Fibroblast of lung (primary cell): ENCODE measurements at regions not wholly inside any gene's neighbourhood (a gene's known extent, or its start where the extent isn't known, plus 50 kb on each side); places are given as distances from the start of the nearest gene placed in this dataset.

Source experiments
- EZH2 ChIP-seq: IDR thresholded peaks from 2 replicates; pipeline ENCODE4 v1.5.1; 2012; ENCODE audit warnings: low read length, control low read depth, mild to moderate bottlenecking; ENCODE audit errors: missing control alignments
- TF ChIP-seq, protein P1 (sequence below), 2 donors: IDR thresholded peaks in 1 of 2; conservative IDR thresholded peaks in 1 of 2; 1 replicate in 1 of 2; 2 replicates in 1 of 2; pipeline ENCODE4 v1.5.1; 2011 to 2012; ENCODE audit warnings: low read length in 2 of 2, control low read depth in 1 of 2, inconsistent platforms in 1 of 2, low read depth in 1 of 2, mild to moderate bottlenecking in 1 of 2

DNA sequence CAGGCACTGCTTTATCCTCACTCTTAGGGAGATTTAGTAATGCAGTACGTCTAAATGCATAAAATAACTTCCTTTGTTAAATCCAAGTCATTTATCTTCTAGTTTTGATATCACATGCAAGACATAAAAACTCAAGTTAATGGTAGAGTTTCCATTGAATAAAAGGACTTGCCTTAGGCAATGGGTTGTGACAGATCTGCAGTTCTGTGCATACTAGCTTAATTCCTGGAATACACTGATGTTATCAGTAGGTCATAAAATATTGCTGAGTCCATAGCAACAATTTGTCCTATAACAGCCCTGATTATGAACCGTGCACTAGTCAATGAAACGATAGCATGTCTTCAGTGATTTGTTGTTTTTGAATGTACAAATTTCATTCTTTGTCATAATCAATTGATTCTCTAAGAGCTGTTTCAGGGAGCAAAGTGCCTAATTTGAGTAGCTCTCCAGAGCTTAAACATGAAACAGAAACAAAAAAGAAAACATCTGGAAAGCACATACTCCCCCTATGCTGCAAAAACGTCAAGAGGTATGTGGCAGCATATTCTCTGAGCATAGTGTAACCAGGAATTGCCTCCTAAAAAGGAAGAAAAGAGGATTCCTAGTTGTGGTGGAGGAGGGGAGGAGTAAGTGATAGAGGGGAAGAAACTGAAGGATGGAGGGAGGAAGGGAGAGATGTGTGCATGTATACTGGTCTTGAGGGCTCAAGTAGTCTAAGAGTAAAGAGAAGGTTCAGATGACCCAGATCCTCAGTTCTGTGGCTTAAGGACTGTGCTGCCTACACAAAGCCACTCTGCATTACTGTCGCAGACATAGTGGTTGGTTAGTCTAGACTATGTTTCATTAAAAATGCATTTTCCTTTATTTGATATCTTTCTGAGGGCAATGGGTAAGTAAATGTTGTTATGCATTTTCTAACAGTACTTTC lies 589.2 kb downstream of the PRR16 start:
- TF ChIP-seq, protein P1, sequence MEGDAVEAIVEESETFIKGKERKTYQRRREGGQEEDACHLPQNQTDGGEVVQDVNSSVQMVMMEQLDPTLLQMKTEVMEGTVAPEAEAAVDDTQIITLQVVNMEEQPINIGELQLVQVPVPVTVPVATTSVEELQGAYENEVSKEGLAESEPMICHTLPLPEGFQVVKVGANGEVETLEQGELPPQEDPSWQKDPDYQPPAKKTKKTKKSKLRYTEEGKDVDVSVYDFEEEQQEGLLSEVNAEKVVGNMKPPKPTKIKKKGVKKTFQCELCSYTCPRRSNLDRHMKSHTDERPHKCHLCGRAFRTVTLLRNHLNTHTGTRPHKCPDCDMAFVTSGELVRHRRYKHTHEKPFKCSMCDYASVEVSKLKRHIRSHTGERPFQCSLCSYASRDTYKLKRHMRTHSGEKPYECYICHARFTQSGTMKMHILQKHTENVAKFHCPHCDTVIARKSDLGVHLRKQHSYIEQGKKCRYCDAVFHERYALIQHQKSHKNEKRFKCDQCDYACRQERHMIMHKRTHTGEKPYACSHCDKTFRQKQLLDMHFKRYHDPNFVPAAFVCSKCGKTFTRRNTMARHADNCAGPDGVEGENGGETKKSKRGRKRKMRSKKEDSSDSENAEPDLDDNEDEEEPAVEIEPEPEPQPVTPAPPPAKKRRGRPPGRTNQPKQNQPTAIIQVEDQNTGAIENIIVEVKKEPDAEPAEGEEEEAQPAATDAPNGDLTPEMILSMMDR (conservative IDR thresholded peaks at IDR 0.05 in 1 of 2, IDR thresholded peaks at IDR 0.05 in 1 of 2; ENCODE audit: low read depth in 1 of 2, low read length in 2 of 2): no peak
- TF ChIP-seq EZH2: no peak
